Stomach (tissue), 8 donors: ENCODE measurements at regions not wholly inside any gene's neighbourhood (a gene's known extent, or its start where the extent isn't known, plus 50 kb on each side); places are given as distances from the start of the nearest gene placed in this dataset.

Experiments used
- DNase-seq, 2 donors: peaks; one replicate each; pipeline versions ENCODE4 v3.0.0 to v3.0.0-alpha.2; 2013 to 2019
- H3K27ac ChIP-seq, 5 donors: fragments of 200-600 bp in 4 of 5; sonication (generic) in 4 of 5; one replicate each; pipeline ENCODE4 v1.5.1; 2013 to 2019; ENCODE audit warnings: mild to moderate bottlenecking in 1 of 5, moderate library complexity in 1 of 5
- H3K27me3 ChIP-seq, 3 donors: fragments of 200-600 bp; sonication (generic); one replicate each; pipeline ENCODE4 v1.5.1; 2017 to 2019; ENCODE audit warnings: mixed run types in 1 of 3
- H3K36me3 ChIP-seq, 4 donors: fragments of 200-600 bp; sonication (generic); 1 replicate in 3 of 4; 2 replicates in 1 of 4; pipeline ENCODE4 v1.5.1; 2016 to 2019
- H3K4me1 ChIP-seq, 4 donors: fragments of 200-600 bp; sonication (generic); one replicate each; pipeline ENCODE4 v1.5.1; 2016 to 2019
- H3K4me3 ChIP-seq, 4 donors: fragments of 200-600 bp; sonication (generic) in 3 of 4; one replicate each; pipeline ENCODE4 v1.5.1; 2016 to 2019; ENCODE audit warnings: mild to moderate bottlenecking in 1 of 4
- H3K9me3 ChIP-seq, 4 donors: fragments of 200-600 bp; sonication (generic); one replicate each; pipeline ENCODE4 v1.5.1; 2016 to 2019
- EP300 ChIP-seq: sonication (generic); formaldehyde crosslinking; IDR thresholded peaks from one replicate; pipeline ENCODE4 v1.6.1; 2017; ENCODE audit warnings: antibody characterized with exemption
- POLR2A ChIP-seq, 4 donors: fragments of 450-650 bp; IDR thresholded peaks; one replicate each; pipeline ENCODE4 v1.6.1; 2016; ENCODE audit warnings: antibody characterized with exemption in 4 of 4, control low read depth in 2 of 4, mild to moderate bottlenecking in 1 of 4, moderate library complexity in 1 of 4
- POLR2AphosphoS5 ChIP-seq, 3 donors: sonication (generic); formaldehyde crosslinking; IDR thresholded peaks; one replicate each; pipeline ENCODE4 v1.6.1; 2016; ENCODE audit warnings: antibody characterized with exemption in 3 of 3
- WGBS, 5 donors: extraction: QIAGEN DNeasy Blood & Tissue Kit in 3 of 5; methylation state at CpG; one replicate each; pipeline versions ENCODE4 v1.1.5 to v1.1.7; 2013 to 2018; 5-methylcytosine and 5-hydroxymethylcytosine counted together
- intact Hi-C: fragments of 100-400 bp; cut with DNase I; formaldehyde crosslinking; loops from one replicate; pipeline ENCODE4 v1.15.1; 2023; ENCODE audit warnings: low total_unique reads
- TF ChIP-seq, protein P1 (sequence below), 7 experiments: fragments of 450-650 bp in 4 of 7; fragments of 200-600 bp in 3 of 7; sonication (generic) in 3 of 7; IDR thresholded peaks; one replicate each; pipeline ENCODE4 v1.5.1; 2016 to 2019; ENCODE audit warnings: antibody characterized with exemption in 7 of 7, control low read depth in 2 of 7, mild to moderate bottlenecking in 1 of 7
- donor health status: healthy with polysubstance abuse.
- donor health status: Bipolar disorder and iron deficiency.
- donor health status: healthy.

DNA sequence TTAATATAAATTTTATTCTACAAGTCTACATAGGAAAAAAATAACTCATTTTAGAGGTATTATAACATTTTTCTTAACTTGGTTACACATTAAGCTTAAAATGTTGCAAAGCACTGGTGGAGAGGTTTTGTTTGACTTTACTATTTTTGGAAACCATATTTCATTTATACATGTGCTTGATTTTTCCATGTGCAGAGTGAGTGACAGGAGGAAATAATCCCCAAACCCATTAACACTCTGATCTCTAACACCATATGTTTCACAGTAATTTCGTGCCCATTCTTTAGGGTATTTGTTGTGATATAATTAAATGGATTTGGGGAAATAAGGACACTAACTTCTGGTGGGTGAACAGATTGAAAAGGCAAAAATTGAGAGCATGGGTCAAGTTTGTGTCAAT lies 2124.4 kb upstream of the PCDH20 start:
- Histone ChIP-seq H3K9me3 (no peaks in the 10 kb centered on the region), H3K4me3 (no peak overlapping the region), H3K4me1 (no peaks in the 10 kb centered on the region), H3K36me3 (no peaks in the 10 kb centered on the region), H3K27ac (no peak overlapping the region), H3K27me3 (no peaks in the 10 kb centered on the region)
- DNase-seq, result no peak
- TF ChIP-seq POLR2A (IDR thresholded peaks at IDR 0.05) (no peak), EP300 (no peak), POLR2AphosphoS5 (IDR thresholded peaks at IDR 0.05) (no peak)
- TF ChIP-seq, protein P1, sequence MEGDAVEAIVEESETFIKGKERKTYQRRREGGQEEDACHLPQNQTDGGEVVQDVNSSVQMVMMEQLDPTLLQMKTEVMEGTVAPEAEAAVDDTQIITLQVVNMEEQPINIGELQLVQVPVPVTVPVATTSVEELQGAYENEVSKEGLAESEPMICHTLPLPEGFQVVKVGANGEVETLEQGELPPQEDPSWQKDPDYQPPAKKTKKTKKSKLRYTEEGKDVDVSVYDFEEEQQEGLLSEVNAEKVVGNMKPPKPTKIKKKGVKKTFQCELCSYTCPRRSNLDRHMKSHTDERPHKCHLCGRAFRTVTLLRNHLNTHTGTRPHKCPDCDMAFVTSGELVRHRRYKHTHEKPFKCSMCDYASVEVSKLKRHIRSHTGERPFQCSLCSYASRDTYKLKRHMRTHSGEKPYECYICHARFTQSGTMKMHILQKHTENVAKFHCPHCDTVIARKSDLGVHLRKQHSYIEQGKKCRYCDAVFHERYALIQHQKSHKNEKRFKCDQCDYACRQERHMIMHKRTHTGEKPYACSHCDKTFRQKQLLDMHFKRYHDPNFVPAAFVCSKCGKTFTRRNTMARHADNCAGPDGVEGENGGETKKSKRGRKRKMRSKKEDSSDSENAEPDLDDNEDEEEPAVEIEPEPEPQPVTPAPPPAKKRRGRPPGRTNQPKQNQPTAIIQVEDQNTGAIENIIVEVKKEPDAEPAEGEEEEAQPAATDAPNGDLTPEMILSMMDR (IDR thresholded peaks at IDR 0.05), result no peak
- 18 to 38% (median 26%) methylated on average over 1 of the region's 1 CpG for WGBS, 5 donors
- intact Hi-C loops, result no loop called here

DNA sequence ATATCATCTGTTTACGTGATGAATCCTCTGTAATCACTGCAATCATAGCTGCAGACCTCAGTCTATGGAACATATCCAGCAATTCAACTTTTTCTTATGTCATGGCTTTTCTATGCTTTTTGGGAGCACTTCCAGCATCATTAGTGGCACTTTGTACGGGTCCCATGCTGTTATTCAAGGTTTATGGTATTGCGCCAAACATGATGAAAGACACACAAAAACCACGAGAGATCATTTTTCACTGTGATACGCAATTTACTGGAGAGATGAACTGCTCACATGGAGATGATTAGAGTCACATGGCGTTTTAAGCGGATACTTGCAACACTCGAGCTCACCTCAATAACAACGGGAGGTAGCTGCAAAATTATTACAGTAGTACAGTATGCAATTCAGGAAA lies 2101.7 kb upstream of the PCDH20 start:
- intact Hi-C loops, result no loop called here
- Histone ChIP-seq H3K9me3 (no peaks in the 10 kb centered on the region), H3K4me1 (no peaks in the 10 kb centered on the region), H3K27me3 (no peaks in the 10 kb centered on the region), H3K27ac (no peak overlapping the region), H3K36me3 (no peaks in the 10 kb centered on the region), H3K4me3 (no peak overlapping the region)
- DNase-seq, result peak in 1 of 2 donors; percentile 6
- no peak for TF ChIP-seq POLR2AphosphoS5 (IDR thresholded peaks at IDR 0.05)
- TF ChIP-seq, protein P1 (IDR thresholded peaks at IDR 0.05), result no peak
- no peak for TF ChIP-seq POLR2A (IDR thresholded peaks at IDR 0.05)
- no peak for TF ChIP-seq EP300
- 69 to 71% (median 70%) methylated on average over 9 of the region's 9 CpGs for WGBS, 5 donors

DNA sequence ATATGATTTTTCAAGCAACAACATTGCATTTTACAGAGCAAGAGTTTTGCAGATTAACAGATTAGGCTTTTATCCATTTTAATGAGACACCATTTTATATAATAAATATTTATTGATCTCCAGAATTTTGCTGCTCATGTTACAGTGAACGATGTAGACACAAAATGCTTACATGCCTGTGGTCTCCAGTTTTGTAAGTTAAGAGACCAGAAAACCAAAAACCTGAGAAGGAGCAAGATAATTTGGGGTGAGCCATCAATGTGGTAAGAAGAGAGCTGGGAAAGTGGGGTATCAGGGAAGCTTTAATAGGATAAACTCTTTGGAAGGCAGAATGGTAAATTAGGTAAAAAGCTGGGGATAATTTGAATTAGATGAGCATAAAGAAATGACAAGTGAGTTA lies 2100.5 kb upstream of the PCDH20 start:
- DNase-seq, result no peak
- WGBS, 5 donors, result 67 to 81% (median 74%) methylated on average over 1 of the region's 1 CpG
- intact Hi-C loops, result no loop called here

DNA sequence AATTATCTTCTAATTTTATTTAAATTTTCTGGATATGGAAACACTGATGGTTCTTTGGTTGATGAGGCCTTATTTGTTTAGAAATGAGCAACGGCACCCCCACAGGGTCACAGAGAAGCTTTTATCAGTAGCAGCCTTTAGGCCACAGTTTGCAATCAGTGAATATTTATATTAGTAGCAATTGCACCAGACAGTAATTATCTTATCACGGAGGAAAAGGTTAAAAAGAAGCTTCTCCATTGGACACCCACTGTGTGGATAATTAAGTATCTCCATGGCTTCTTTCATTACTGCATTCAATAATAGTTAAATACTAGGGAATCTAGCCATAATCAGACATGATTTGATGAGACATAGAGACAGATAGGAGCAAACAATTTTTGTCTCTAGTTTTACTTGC lies 2099.2 kb upstream of the PCDH20 start:
- intact Hi-C loops, result no loop called here
- WGBS, 5 donors, result 38 to 64% (median 60%) methylated on average over 2 of the region's 2 CpGs

More for the DNA sequence above, 2100.5 kb upstream of the PCDH20 start:
- Histone ChIP-seq H3K36me3 (no peaks in the 10 kb centered on the region), H3K27me3 (no peaks in the 10 kb centered on the region), H3K27ac (no peak overlapping the region), H3K9me3 (no peaks in the 10 kb centered on the region), H3K4me3 (no peak overlapping the region), H3K4me1 (no peaks in the 10 kb centered on the region)
- TF ChIP-seq EP300 (no peak), POLR2AphosphoS5 (IDR thresholded peaks at IDR 0.05) (no peak), POLR2A (IDR thresholded peaks at IDR 0.05) (no peak)
- TF ChIP-seq, protein P1 (IDR thresholded peaks at IDR 0.05), result no peak

More for the DNA sequence above, 2099.2 kb upstream of the PCDH20 start:
- TF ChIP-seq EP300, result no peak
- TF ChIP-seq POLR2AphosphoS5 (IDR thresholded peaks at IDR 0.05), result no peak
- no peak for TF ChIP-seq POLR2A (IDR thresholded peaks at IDR 0.05)
- TF ChIP-seq, protein P1 (IDR thresholded peaks at IDR 0.05), result no peak
- Histone ChIP-seq H3K9me3 (no peaks in the 10 kb centered on the region), H3K4me3 (no peak overlapping the region), H3K4me1 (no peaks in the 10 kb centered on the region), H3K36me3 (no peaks in the 10 kb centered on the region), H3K27me3 (no peaks in the 10 kb centered on the region), H3K27ac (no peak overlapping the region)
- no peak for DNase-seq
